HCT116 (cell line): ENCODE measurements at regions not wholly inside any gene's neighbourhood (a gene's known extent, or its start where the extent isn't known, plus 50 kb on each side); places are given as distances from the start of the nearest gene placed in this dataset.

ENCODE experiments used
- CTCF ChIP-seq, 3 experiments: fragments of 200-600 bp in 1 of 3; sonication (generic) in 1 of 3; IDR thresholded peaks in 2 of 3; conservative IDR thresholded peaks in 1 of 3; 2 replicates each; pipeline ENCODE4 v1.5.1; 2012 to 2017; ENCODE audit warnings: low read depth in 2 of 3, low read length in 2 of 3, antibody characterized with exemption in 1 of 3, borderline replicate concordance in 1 of 3, control low read depth in 1 of 3, mild to moderate bottlenecking in 1 of 3, mixed read lengths in 1 of 3, mixed run types in 1 of 3, moderate library complexity in 1 of 3; ENCODE audit not compliant: insufficient read depth in 1 of 3
- EZH2 ChIP-seq: fragments of 200-600 bp; sonication (generic); IDR thresholded peaks from 2 replicates; pipeline ENCODE4 v1.6.1; 2017; ENCODE audit warnings: antibody characterized with exemption, mixed run types
- EZH2phosphoT487 ChIP-seq: fragments of 200-600 bp; IDR thresholded peaks from 2 replicates; pipeline ENCODE4 v1.6.1; 2018; ENCODE audit warnings: antibody characterized with exemption, borderline replicate concordance
- JUND ChIP-seq: IDR thresholded peaks from 2 replicates; pipeline ENCODE4 v1.6.1; 2012
- POLR2A ChIP-seq: IDR thresholded peaks from 2 replicates; pipeline ENCODE4 v1.7.0; 2011; ENCODE audit warnings: borderline replicate concordance; ENCODE audit not compliant: insufficient read depth, insufficient read length; ENCODE audit errors: extremely low read depth
- RAD21 ChIP-seq: IDR thresholded peaks from 2 replicates; pipeline ENCODE4 v1.6.1; 2012; ENCODE audit warnings: low read depth, mild to moderate bottlenecking
- SIN3A ChIP-seq: IDR thresholded peaks from 2 replicates; pipeline ENCODE4 v1.6.1; 2012; ENCODE audit warnings: low read depth
- SP1 ChIP-seq: IDR thresholded peaks from 2 replicates; pipeline ENCODE4 v1.6.1; 2012; ENCODE audit warnings: low read depth
- SRF ChIP-seq: IDR thresholded peaks from 2 replicates; pipeline ENCODE4 v1.6.1; 2012; ENCODE audit warnings: low read depth
- TCF7L2 ChIP-seq: IDR thresholded peaks from 2 replicates; pipeline ENCODE4 v1.7.0; 2011; ENCODE audit warnings: borderline replicate concordance, inconsistent platforms; ENCODE audit not compliant: insufficient read depth, insufficient read length; ENCODE audit errors: extremely low read depth

- TF ChIP-seq SP1 (no peak), JUND (no peak), CTCF (IDR thresholded peaks at IDR 0.05 in 2 of 3, conservative IDR thresholded peaks at IDR 0.05 in 1 of 3; ENCODE audit: borderline replicate concordance in 1 of 3, insufficient read depth in 1 of 3, low read depth in 2 of 3, low read length in 2 of 3) (no peak), EZH2phosphoT487 (no peak), POLR2A (no peak), TCF7L2 (no peak), SIN3A (no peak), RAD21 (no peak), SRF (no peak), EZH2 (no peak)
These were observed 615.2 kb upstream of the SEMA6A start for GRCh38 chr5:117189784-117190183.
